GM12878 (cell line): ENCODE measurements at regions not wholly inside any gene's neighbourhood (a gene's known extent, or its start where the extent isn't known, plus 50 kb on each side); places are given as distances from the start of the nearest gene placed in this dataset.
"Not testable (repeated sequence)": the region's sequence is repeated elsewhere in the genome, so short reads cannot be mapped to it uniquely, and the experiment has no call there.

ENCODE experiments used
- ATAC-seq: fragments of 200-7000 bp; cut with Tn5 transposase; 3 replicates; pipeline ENCODE4 v1.9.1; 2020; ENCODE audit warnings: mild to moderate bottlenecking, moderate library complexity
- BruUV-seq: library from RNA; stranded (reverse); fragments of 400-500 nt; replicated peaks from 2 replicates; lab custom pipeline; 2021; lab: Mats Ljungman, UMichigan
- CTCF ChIA-PET: fragments of 300-600 bp; sonication (Branson Sonifier 250); formaldehyde crosslinking; extraction: SDS; loops from one replicate; lab custom pipeline; 2021; ENCODE audit warnings: inconsistent platforms; lab: Yijun Ruan, JAX
- POLR2A ChIA-PET: fragments of 350-600 bp; formaldehyde crosslinking; extraction: SDS; loops from one replicate; lab custom pipeline; 2021; ENCODE audit warnings: inconsistent platforms; lab: Charles Lee
- RAD21 ChIA-PET: fragments of 300-600 bp; sonication (Branson Sonifier 250); formaldehyde crosslinking; loops from one replicate; lab custom pipeline; 2023; ENCODE audit warnings: antibody characterized with exemption; ENCODE audit not compliant: unreplicated experiment; lab: Charles Lee
- SMC1A ChIA-PET: fragments of 300-600 bp; sonication (Branson Sonifier 250); formaldehyde crosslinking; loops from one replicate; lab custom pipeline; 2023; ENCODE audit not compliant: unreplicated experiment, uncharacterized antibody; lab: Charles Lee
- DNase-seq: peaks from one replicate; pipeline ENCODE4 v3.0.0-alpha.2; 2011; ENCODE audit warnings: low read depth, low spot score
- FAIRE-seq: peaks from 3 replicates; lab custom pipeline; 2011; peaks lifted over from hg19 to GRCh38; lab: Jason Lieb, UNC
- H2AFZ ChIP-seq: 2 replicates; pipeline ENCODE4 v1.6.0; 2011; ENCODE audit warnings: low read depth, low read length, control low read depth; ENCODE audit not compliant: control insufficient read depth
- H3K27ac ChIP-seq: 2 replicates; pipeline ENCODE4 v1.5.1; 2011; ENCODE audit warnings: control low read depth; ENCODE audit not compliant: control insufficient read depth, insufficient read depth
- H3K27me3 ChIP-seq, 2 experiments: replicated peaks in 1 of 2; 2 replicates each; pipeline versions ENCODE4 v1.6.0 to v1.6.1; 2011; ENCODE audit warnings: low read length in 1 of 2; ENCODE audit not compliant: control insufficient read depth in 2 of 2, insufficient read depth in 2 of 2
- H3K36me3 ChIP-seq, 2 experiments: 2 replicates each; pipeline ENCODE4 v1.5.1; 2011; ENCODE audit warnings: low read length in 1 of 2; ENCODE audit not compliant: control insufficient read depth in 2 of 2, insufficient read depth in 2 of 2
- H3K4me1 ChIP-seq: 2 replicates; pipeline ENCODE4 v1.6.1; 2011; ENCODE audit warnings: mild to moderate bottlenecking, low read length, moderate library complexity, mixed read lengths; ENCODE audit not compliant: control insufficient read depth, insufficient read depth
- H3K4me2 ChIP-seq: 2 replicates; pipeline ENCODE4 v1.6.0; 2011; ENCODE audit warnings: control low read depth; ENCODE audit not compliant: control insufficient read depth, insufficient read depth
- H3K4me3 ChIP-seq: fragments of 200-600 bp; sonication (generic); 2 replicates; pipeline ENCODE4 v1.5.1; 2016
- H3K79me2 ChIP-seq: 2 replicates; pipeline ENCODE4 v1.6.0; 2011; ENCODE audit warnings: low read length; ENCODE audit not compliant: control insufficient read depth, insufficient read depth
- H3K9ac ChIP-seq: 2 replicates; pipeline ENCODE4 v1.8.0; 2011; ENCODE audit warnings: low read length, control low read depth, mixed read lengths; ENCODE audit not compliant: control insufficient read depth, insufficient read depth
- H3K9me3 ChIP-seq: replicated peaks from 3 replicates; pipeline ENCODE4 v1.5.1; 2011; ENCODE audit warnings: mild to moderate bottlenecking, low read length; ENCODE audit not compliant: control insufficient read depth, insufficient read depth
- H4K20me1 ChIP-seq: 2 replicates; pipeline ENCODE4 v1.6.0; 2011; ENCODE audit not compliant: control insufficient read depth, insufficient read depth
- WGBS: methylation state at CpG from one replicate; pipeline ENCODE4 v1.1.6; 2016; ENCODE audit warnings: low lambda C conversion rate; ENCODE audit not compliant: insufficient replicate concordance, insufficient coverage; ENCODE audit errors: missing lambda C conversion rate; 5-methylcytosine and 5-hydroxymethylcytosine counted together
- in situ Hi-C: fragments of 300-500 bp; cut with MboI; formaldehyde crosslinking; loops from 9 replicates; pipeline ENCODE4 v1.14.3; 2018; ENCODE audit warnings: mixed read lengths
- intact Hi-C: fragments of 100-400 bp; cut with micrococcal nuclease; formaldehyde crosslinking; loops from one replicate; pipeline ENCODE4 v1.14.2; 2022; ENCODE audit not compliant: unreplicated experiment
- TF ChIP-seq, protein P1 (sequence below): fragments of 450-650 bp; IDR thresholded peaks from 2 replicates; pipeline ENCODE4 v1.6.1; 2017; ENCODE audit warnings: mild to moderate bottlenecking, moderate library complexity

DNA sequence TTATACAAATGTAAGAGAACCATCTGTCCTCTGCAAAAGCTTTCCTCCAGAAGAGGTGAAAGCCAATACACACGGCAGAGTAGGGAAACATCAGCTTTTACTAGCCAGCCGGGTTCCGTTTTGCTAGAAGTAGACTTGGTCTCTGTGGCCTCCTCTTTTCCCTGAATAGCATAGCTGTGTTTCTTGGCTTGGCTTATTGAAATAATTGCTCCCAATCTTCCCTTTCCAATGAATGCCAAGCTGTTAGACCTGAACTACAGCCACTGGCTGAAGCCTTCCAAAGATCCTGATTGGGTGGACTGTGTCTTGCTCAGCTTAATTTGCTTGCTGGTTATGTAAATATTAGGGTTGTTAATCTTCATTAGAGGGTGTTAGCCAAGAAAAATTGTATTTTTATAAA lies 157.8 kb upstream of the ROPN1 start (continued):
- TF ChIP-seq, protein P1, sequence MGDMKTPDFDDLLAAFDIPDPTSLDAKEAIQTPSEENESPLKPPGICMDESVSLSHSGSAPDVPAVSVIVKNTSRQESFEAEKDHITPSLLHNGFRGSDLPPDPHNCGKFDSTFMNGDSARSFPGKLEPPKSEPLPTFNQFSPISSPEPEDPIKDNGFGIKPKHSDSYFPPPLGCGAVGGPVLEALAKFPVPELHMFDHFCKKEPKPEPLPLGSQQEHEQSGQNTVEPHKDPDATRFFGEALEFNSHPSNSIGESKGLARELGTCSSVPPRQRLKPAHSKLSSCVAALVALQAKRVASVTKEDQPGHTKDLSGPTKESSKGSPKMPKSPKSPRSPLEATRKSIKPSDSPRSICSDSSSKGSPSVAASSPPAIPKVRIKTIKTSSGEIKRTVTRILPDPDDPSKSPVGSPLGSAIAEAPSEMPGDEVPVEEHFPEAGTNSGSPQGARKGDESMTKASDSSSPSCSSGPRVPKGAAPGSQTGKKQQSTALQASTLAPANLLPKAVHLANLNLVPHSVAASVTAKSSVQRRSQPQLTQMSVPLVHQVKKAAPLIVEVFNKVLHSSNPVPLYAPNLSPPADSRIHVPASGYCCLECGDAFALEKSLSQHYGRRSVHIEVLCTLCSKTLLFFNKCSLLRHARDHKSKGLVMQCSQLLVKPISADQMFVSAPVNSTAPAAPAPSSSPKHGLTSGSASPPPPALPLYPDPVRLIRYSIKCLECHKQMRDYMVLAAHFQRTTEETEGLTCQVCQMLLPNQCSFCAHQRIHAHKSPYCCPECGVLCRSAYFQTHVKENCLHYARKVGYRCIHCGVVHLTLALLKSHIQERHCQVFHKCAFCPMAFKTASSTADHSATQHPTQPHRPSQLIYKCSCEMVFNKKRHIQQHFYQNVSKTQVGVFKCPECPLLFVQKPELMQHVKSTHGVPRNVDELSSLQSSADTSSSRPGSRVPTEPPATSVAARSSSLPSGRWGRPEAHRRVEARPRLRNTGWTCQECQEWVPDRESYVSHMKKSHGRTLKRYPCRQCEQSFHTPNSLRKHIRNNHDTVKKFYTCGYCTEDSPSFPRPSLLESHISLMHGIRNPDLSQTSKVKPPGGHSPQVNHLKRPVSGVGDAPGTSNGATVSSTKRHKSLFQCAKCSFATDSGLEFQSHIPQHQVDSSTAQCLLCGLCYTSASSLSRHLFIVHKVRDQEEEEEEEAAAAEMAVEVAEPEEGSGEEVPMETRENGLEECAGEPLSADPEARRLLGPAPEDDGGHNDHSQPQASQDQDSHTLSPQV, result no peak

DNA sequence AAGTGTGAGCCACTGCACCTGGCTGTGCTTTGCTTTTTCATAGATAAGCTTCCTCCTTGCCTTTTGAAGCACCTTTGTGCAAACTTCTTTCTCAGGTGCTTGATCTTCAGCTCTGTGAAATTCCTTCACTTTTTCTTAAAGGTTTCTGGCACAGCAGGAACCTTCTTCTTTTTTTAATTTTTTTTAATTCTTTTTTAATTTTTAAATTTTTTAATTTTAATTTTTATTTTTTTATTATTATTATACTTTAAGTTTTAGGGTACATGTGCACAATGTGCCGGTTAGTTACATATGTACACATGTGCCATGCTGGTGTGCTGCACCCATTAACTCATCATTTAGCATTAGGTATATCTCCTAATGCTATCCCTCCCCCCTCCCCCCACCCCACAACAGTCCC lies 161.0 kb upstream of the ROPN1 start:
- WGBS, result 100% methylated on average over 1 of the region's 1 CpG
- H3K9me3 ChIP-seq, POLR2A ChIA-PET, H3K27ac ChIP-seq, in situ Hi-C loops, H3K4me1 ChIP-seq, H3K79me2 ChIP-seq, intact Hi-C loops, H3K36me3 ChIP-seq, H3K4me2 ChIP-seq, H4K20me1 ChIP-seq, FAIRE-seq, ATAC-seq, SMC1A ChIA-PET, H3K4me3 ChIP-seq, H2AFZ ChIP-seq, H3K27me3 ChIP-seq, H3K9ac ChIP-seq, BruUV-seq, DNase-seq, CTCF ChIA-PET: not testable (repeated sequence)
- RAD21 ChIA-PET, result interaction anchor here (0.7 kb wide), 1 partner anchor 146 kb away, joined by 3 read pairs; no protein-coding TSS in a partner anchor
